NCI-H82 treated with DMSO at 0.1 percent for 48 hours (cell line): ENCODE measurements at regions not wholly inside any gene's neighbourhood (a gene's known extent, or its start where the extent isn't known, plus 50 kb on each side); places are given as distances from the start of the nearest gene placed in this dataset.

Experiments used
- DNase-seq: peaks from one replicate; lab custom pipeline; 2025; ENCODE audit not compliant: unreplicated experiment; lab: John Stamatoyannopoulos, UW

DNA sequence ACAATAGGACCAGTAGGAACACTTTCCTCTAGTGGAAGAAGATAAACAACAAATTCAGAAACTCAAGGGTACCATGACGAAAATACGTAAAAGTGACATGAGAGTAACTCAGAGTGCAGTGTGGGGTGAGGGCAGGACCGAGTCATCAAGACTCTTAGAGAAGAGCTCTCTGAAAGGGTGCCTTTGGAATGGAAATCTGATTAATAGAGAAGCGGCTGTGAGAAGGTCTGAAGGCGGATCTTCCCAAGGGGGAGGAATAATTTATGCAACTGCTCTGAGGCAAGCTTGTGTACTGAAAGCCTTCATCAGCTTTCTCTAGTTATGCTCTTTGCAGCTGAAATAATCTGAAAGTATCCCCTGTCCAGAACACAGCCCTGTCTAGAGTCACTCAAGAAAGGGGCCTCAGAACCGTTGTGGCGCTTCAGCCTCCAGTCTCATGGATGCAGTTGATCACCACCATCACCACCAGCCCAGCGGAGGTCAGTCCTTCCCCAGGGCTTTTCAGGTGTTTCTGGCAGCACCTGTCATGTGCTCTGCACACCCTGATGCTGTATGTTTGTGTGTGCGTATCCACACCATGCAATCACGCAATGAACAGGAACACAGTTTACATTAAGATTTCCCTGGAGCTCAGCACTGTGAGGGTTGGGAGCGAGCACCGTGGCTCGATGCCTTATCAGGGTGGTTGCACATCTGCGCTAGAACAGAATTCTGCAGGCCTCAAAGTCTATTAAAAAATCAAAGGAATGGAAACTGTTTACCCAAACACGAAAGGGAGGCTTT, 396.5 kb downstream of the SMOC2 start:
- DNase-seq = no peak

DNA sequence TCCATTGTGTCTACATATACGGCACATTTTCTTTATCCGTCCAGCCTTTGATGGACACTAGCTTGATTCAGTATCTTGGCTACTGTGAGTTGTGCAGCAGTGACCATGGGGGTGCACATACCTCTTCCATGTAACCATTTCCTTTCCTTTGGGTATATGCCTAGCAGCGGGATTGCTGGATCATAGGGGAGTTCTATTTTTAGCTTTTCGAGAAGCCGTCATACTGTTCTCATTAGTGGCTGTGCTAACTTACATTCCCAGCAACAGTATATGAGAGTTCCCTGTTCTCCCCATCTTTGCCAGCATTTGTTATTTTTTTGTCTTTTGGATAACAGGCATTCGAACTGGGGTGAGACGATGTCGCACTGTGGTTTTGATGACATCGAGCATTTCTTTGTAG, 395.0 kb downstream of the SMOC2 start:
- no peak for DNase-seq

DNA sequence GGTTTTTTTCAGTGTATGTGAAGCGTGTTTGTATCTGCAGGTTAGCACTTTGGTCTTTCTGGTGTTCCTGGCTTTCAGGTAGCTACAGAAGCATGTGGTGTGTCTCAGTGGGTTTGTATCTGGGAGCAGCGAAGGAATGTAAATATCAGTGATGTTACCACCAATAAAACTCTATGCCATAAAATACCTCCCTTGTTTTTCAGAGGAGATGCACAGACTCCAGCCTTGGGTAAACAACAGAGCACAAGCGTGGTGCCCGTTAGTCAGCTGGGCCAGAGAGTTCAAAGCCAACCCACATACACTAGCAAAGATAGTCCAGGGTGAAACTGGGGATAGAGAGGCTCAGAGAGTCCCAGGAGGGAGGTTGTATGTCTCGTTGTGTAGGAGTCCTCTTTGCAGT, 393.8 kb downstream of the SMOC2 start:
- DNase-seq = no peak

DNA sequence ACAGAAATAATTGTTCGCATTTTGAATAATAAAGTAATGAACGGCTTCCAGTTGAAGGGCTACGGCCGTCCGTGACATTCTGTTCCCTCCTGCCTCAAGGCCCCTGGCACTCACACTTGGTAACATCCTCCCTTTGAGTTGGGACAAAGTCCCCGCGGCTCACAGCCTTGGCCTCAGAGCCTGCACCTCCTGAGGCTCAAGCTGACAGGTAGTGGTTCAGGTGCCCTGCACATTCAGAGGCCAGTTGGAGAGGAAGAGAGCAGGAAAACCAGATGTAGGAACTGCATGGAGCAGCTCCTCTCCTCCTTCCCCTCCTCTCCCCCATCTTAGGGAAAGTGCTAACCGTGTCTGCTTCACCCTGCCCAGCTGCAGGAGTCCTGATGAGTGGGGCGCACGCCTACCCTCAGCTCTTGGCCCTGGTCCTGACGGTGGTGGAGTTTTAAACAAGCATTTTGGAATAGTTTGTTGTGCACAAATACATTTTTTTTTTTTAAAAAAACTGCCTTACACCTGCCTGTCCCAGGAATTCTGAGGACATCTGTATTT, 393.1 kb downstream of the SMOC2 start:
- no peak for DNase-seq

DNA sequence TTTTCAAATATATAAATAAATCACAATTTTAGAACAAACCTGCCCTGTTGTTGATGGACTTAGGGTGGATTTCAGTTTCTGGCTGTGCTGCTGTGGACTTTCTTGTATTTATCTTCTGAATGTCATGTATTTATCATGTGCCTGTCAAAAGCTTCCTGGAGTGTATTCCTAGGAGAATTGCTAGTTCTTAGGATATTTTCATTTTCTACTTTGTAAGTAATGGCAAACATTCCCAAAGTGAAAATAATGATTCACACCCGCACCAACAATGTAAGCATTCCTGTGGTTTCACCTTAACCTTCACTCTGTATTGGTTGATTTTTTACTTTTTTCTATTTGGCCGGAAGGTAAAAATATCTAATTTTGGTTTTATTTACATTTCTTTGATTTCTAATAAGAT, 387.8 kb downstream of the SMOC2 start:
- no peak for DNase-seq

DNA sequence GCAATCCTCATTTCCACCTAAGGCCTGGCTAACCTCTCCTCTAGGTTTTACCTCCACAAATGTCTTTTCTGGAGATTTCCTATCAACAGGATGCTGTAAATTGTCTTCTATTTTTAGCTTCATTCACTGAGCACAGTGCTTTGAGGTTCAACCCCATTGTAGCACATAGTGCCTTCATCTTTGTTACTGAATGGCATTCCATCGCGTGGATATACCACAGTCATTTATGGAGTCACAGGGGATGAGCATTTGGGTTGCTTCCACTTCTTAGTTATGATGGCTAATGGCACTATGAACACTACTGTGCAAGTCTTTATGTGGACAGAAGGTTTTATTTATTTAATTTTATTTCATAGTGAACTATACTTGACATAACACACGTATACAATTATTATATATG, 387.1 kb downstream of the SMOC2 start:
- DNase-seq = no peak

DNA sequence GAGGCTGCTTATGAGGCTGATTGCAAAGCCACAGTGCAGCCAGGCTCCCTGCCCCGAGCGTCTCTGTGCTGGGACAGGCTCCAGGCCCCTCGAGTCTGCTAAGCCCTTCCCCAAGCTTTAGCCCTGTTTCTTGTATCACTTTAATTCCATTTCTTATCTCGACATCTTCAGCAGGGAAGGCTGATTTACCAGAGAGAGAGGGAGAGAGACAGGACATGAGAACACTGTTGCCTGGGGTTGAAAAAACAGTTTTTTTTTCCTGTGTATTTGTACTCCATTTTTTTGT, 386.5 kb downstream of the SMOC2 start:
- DNase-seq = no peak

DNA sequence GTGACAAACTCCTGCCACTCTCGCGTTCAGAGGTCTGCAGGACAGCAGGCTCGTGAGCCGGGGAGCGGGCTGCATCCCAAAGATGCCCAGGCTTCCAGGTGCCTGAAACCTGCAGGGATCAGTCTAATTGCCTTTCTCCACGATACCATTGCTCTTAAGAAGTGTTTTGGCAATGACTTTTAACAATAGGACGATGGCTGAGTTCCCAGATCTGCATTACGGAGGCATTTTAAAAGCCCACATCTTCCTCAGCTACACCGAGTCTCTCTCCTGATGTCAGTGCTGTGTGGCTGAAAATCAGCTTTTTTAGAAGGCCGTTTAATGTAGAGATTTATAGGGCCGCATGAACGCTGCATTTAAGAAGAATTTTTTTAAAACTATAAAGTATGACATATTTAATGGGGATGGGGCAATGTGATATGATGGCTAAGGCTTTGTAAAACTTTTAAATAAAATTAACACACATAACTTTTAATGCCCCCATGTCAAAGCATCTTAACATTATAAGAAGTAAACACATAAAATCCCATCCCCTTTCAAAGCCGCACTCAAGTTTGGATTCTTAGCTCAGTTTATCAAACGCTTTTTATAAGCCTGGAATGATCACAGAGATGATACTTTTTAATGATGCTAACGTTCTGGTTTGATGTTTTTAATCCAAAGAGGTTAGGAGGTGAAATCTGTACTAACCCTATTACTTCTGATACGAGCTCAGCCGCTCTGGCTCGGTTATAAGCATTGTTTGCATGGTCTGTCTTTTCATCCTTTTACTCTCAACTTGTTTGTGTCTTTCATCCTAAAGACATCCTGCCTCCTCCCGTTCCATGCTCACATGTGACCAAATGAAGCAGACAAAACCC, 386.0 kb downstream of the SMOC2 start:
- DNase-seq = no peak

DNA sequence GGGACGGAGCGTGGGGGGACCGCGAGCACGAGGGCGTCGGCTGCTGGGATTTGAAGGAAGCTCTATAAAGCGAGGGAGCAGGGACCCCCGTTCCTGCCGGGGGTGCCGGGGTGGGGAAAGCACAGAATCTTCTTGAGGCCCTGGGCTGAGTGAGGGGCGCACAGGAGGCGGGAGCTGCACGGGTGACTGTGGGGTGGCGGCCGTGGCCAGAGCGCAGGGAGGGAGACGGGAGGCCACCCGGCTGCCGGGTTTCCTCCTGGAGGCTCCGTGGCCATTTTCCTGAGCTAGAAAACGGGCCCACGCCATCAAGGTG, 385.1 kb downstream of the SMOC2 start:
- DNase-seq = no peak

DNA sequence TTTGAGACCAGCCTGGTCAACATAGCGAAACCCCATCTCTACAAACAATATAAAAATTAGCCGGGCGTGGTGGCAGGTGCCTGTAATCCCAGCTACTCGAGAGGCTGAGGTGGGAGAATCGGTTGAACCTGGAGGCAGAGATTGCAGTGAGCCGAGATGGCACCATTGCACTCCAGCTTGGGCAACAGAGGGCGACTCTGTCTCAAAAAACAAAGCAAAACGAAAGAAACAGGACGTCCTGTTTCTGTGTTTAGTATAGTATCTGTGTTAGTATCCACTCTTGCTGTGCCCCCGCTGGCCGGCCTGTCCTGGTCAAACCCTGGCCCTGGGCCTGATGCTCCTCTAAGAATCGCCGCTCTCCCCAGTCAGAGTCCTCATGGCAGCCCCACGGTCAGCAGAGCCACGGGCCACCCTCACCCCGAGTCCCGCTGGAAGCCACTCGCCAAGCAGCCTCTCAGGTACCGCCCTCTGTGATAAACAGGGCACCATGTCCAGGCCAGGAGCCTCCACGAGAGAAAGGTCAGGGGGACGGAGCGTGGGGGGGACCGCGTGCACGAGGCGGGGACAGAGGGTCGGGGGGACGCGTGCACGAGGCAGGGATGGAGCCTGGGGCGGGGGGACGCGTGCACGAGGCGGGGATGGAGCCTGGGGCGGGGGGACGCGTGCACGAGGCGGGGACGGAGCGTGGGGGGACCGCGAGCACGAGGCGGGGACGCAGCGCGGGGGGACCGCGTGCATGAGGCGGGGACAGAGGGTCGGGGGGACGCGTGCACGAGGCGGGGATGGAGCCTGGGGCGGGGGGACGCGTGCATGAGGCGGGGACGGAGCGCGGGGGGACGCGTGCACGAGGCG, 384.5 kb downstream of the SMOC2 start:
- DNase-seq = no peak

DNA sequence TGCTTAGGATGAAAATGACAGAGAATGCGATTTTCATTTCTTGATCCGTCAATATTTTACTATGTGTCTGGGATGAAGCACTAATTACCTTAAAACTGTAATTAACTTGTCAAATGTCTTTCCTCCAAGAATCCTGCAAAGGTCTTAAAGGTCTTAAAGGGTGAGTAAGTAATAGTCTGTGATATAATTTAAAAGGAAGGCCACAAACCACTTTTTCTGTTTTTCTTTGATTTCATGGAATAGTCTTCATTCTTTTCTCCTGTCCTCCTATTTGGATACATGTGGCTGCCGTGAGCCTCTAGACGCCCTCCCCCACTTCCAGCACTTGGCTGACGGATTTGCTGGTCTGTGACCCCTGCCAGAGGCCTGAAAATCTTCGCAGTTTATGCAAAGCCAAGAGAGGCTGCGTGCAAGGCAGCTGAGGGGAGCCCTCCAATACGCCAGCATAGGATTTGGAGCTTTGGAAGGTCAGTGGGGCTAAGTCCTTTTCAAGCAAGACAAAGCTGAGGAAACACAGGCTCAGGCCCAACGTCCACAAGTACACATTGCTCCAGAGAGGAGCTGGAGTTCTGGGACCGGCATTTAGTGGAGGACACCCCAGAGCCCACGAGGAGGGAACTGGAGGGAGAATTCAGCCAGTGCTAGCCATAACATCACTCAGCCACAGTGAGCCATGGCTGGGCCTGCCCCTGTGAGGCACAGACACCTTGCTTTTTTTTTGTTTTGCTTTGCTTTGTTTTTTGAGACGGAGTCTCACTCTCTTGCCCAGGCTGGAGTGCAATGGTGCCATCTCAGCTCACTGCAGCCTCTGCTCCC, 382.6 kb downstream of the SMOC2 start:
- DNase-seq = no peak

DNA sequence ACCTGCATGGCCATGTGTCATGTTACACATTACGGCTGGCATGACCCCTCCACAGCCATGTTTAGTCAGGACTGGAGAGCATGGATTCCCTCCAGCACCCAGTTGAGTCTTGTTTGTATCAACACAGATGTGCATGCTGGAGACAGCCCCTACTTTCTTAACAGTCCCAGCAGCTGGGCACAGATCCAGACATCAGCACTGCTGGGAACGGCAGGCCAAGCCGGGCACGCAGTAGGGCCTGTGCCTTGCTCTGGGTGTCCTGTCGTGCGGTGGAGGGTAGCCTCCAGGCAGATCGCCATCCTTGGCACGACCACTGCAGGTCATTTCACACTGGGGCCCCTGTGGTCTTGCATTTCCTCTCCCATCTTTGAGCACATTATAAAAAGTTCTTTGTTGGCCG, 381.4 kb downstream of the SMOC2 start:
- DNase-seq = no peak

DNA sequence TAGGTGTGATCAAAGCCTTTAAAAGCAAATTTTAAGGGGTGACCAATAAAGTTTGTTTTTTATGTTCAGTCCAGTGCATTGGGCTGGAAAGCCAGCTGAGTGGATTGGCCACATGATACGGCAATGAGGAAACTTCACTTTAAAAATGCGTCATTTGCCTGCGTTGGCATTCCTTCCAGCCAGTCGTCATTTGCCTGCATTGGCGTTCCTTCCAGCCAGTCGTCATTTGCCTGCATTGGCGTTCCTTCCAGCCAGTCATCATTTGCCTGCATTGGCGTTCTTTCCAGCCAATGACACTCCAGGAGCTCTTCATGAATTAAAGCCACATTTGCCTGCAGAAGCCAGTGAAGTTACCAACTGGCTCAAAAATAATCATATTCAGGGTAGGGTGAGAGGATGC, 378.6 kb downstream of the SMOC2 start:
- no peak for DNase-seq

DNA sequence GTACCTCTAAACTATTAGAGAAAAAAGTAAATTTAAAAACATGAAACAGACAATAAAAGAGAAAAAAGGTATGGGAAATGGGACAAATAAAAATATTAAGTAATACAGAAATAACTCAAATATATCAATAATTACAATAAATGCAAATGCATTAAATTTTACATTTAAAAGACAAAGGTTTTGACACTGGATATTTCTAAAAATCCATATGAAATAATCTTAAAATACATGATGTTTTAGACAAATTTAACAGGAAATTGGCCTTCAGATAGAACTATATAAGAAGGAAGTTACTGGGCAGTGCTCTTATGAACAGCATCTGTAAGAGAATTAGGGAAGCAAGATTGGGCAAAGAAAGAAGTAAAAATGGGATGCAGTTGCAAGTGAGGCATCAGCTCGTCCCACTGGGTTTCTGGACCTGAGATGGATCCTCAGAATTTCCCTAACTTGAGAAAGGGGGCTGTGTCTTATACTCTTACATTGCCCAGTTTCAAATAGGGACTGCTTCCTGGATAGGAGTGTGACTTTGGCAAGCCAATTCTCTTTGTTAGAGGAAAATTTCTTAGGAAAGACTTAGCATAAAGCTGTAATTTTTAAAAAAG, 376.7 kb downstream of the SMOC2 start:
- DNase-seq = no peak

DNA sequence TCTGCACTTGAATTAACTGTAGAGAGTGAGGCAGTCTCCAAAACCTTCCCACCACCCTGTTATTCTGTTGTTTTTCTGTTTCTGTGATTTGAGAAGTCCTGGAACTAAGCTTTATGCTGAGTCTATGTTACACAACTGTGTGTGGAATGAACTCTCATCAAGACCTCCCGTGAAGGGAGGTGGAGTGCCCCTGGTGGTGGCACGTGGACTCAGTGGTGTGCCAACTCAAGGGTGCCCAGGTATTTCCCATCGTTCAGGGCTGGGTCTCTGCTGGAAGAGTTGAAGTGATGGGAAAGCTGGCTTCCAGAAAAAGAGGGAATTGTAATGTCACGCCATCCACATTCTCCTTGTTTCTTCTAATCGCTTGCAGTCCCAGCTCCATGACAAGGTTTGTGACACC, 374.2 kb downstream of the SMOC2 start:
- DNase-seq = no peak

DNA sequence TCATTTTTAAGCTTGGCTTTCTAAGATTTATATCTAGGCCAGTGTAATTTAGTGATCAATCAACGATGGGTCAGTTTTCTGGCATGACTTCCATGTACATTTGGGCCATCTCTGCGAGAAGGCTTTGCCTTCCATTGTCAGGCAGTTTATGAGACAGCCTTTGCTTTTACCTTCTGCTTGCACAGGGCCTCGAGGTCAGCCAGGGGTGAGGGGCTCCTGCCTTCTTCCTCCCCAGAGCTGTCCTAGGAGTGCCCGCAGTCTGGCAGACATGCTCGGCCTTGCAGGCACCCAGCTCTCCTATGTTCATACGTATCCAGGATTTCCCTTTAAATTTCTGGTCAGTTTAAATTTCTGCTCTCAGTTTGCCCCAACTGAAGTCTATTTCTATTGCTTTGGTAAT, 367.2 kb downstream of the SMOC2 start:
- DNase-seq = no peak

DNA sequence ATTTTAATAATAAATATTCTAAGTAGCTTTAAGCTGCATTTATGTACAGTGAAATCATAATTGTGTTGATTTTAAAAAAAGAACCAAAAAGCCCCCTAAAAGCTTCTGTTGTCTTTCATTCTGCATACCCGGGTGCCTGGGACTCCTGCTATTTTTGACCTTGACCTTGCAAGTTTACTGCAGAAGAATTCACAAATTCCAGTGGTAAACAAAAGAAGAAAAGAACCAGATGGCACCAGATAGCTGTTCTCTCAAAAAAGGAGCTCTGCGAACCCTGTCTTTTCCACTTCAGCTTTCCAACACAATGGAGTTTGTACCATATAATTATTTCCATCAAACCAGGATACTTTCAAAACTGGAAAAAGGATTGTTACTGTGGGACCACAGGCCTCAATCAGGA, 363.3 kb downstream of the SMOC2 start:
- DNase-seq = no peak

DNA sequence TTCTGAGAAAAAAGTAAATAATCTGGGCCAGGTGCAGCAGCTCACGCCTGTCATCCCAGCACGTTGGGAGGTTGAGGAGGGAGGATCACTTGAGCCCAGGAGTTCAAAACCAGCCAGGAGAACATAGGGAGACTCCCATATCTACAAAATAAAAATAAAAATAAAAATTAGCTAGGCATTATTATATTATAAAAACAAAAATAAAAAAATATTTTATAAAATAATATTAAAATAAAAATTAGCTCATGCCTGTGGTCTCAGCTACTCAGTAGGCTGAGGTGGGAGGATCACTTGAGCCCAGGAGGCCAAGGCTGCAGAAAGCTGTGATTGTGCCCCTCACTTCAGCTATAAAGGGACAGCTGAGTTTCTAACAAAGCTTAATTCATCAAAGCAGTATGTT, 362.9 kb downstream of the SMOC2 start:
- no peak for DNase-seq

DNA sequence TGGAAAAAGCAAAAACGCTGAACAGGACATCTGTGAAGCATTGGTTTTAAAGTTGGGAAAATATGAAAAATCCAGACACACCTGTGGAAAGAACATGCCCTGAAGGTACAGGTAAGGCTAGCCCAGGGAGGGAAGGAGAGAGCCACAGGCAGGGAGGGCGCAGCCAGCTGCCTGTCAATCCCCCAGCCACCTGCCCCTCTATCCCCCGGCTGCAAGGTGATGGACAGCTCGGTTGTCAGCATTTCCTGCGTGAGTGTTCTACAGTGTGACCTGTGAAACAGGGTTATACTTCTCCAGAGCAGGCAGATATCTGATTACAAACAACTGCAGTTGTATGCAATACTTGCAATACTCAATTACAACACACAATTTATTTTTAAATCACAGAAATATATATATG, 358.1 kb downstream of the SMOC2 start:
- DNase-seq = no peak

DNA sequence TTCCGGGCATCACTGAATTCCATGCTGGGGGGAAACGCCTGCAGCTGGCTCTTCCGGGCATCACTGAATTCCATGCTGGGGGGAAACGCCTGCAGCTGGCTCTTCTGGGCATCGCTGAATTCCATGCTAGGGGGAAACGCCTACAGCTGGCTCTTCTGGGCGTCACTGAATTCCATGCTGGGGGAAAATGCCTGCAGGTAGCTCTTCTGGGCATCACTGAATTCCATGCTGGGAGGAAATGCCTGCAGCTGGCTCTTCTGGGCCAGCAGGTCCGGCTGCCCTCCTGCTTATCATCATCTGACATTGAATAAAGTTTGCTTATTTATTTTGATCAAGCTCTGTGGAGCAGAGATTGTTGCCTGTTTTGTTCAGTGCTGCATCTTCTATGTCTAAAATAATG, 355.1 kb downstream of the SMOC2 start:
- no peak for DNase-seq
